Thymus (tissue), 11 donors: ENCODE measurements at regions not wholly inside any gene's neighbourhood (a gene's known extent, or its start where the extent isn't known, plus 50 kb on each side); places are given as distances from the start of the nearest gene placed in this dataset.

Experiments
- DNase-seq, 9 donors: peaks; one replicate each; pipeline ENCODE4 v3.0.0-alpha.2; 2013; ENCODE audit warnings: low spot score in 9 of 9, low read depth in 6 of 9, missing footprints in 1 of 9
- H3K27ac ChIP-seq, 2 donors: one replicate each; pipeline ENCODE4 v1.5.1; 2013; ENCODE audit warnings: control low read depth in 1 of 2, low read depth in 1 of 2, low read length in 1 of 2, mild to moderate bottlenecking in 1 of 2, moderate library complexity in 1 of 2
- H3K27me3 ChIP-seq, 2 donors: one replicate each; pipeline ENCODE4 v1.5.1; 2013; ENCODE audit warnings: low read length in 1 of 2; ENCODE audit not compliant: control insufficient read depth in 2 of 2, insufficient read depth in 1 of 2
- H3K36me3 ChIP-seq, 2 donors: one replicate each; pipeline ENCODE4 v1.5.1; 2013; ENCODE audit warnings: low read length in 1 of 2, mild to moderate bottlenecking in 1 of 2, moderate library complexity in 1 of 2; ENCODE audit not compliant: control insufficient read depth in 2 of 2, insufficient read depth in 2 of 2
- H3K4me1 ChIP-seq, 2 donors: one replicate each; pipeline ENCODE4 v1.5.1; 2013; ENCODE audit warnings: low read length in 2 of 2; ENCODE audit not compliant: control insufficient read depth in 2 of 2, insufficient read depth in 2 of 2
- H3K4me3 ChIP-seq, 2 donors: one replicate each; pipeline ENCODE4 v1.5.1; 2013; ENCODE audit warnings: low read length in 2 of 2, control low read depth in 1 of 2, mild to moderate bottlenecking in 1 of 2
- H3K9me3 ChIP-seq, 2 donors: one replicate each; pipeline ENCODE4 v1.5.1; 2013; ENCODE audit warnings: low read length in 1 of 2, mild to moderate bottlenecking in 1 of 2; ENCODE audit not compliant: control insufficient read depth in 2 of 2, insufficient read depth in 1 of 2
- WGBS: extraction: QIAGEN DNeasy Blood & Tissue Kit; methylation state at CpG from one replicate; pipeline ENCODE4 v1.1.7; 2013; 5-methylcytosine and 5-hydroxymethylcytosine counted together
- donor health status: healthy.

DNA sequence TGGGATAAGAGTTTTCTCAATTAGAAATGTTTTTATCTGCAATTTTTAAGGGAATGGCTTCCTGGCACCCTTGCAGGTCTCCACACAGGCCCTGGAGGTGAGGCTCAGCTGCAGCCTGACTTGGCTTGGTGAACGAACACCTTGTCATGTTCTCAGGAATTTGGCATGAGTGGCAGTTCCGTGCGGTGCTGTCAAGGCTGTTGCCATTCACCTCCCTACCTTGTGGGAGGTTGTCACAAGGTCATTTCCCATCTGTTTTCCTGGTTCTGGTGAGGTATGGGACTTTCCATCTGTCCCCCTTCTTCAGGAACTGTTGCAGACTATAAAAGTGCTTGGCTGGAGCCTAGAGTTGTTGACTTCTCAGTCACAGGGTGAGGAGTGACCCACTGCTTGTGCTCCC is 82.9 kb downstream of the ELOVL4 start:
- H3K9me3 ChIP-seq, result no peaks in the 10 kb centered on the region
- no peak overlapping the region for H3K27ac ChIP-seq
- H3K36me3 ChIP-seq, result no peaks in the 10 kb centered on the region
- no peak for DNase-seq
- peaks cover 0 to 4% of the 10 kb centered on the region in 2 donors for H3K4me1 ChIP-seq
- no peak overlapping the region for H3K4me3 ChIP-seq
- 86% methylated on average over 3 of the region's 3 CpGs for WGBS
- H3K27me3 ChIP-seq, result peaks cover 0 to 2% of the 10 kb centered on the region in 2 donors

- 89% methylated on average over 1 of the region's 1 CpG for WGBS
- Histone ChIP-seq H3K27me3 (peaks cover 0 to 2% of the 10 kb centered on the region in 2 donors), H3K27ac (no peak overlapping the region), H3K4me1 (peaks cover 0 to 3% of the 10 kb centered on the region in 2 donors), H3K4me3 (no peak overlapping the region), H3K9me3 (no peaks in the 10 kb centered on the region), H3K36me3 (no peaks in the 10 kb centered on the region)
- no peak for DNase-seq
These were observed 83.4 kb downstream of the ELOVL4 start for GRCh38 chr6:79864001-79864400.

DNA sequence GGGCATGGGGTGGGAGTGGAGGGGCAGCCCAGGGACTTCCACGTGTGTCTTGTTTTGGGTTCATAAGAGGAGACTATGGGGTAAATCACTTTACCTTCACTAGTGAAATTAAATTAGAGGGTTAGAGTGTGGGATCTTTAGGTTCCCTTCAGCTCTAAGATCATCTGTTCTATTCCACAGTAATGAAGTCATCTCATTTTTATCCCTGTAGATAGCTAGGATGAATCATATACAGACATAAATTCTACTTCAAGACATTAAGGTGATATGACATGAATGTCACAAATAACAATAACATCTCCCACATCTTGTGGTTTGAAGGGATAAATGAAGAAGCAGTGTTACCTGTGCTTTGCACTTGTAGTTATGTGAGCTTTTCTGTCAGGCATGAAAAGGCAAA is 83.8 kb downstream of the ELOVL4 start:
- Histone ChIP-seq H3K27ac (no peak overlapping the region), H3K9me3 (no peaks in the 10 kb centered on the region), H3K4me1 (peaks cover 0 to 3% of the 10 kb centered on the region in 2 donors), H3K4me3 (no peak overlapping the region), H3K27me3 (peaks cover 0 to 2% of the 10 kb centered on the region in 2 donors), H3K36me3 (no peaks in the 10 kb centered on the region)
- WGBS, result 96% methylated on average over 1 of the region's 1 CpG
- no peak for DNase-seq

DNA sequence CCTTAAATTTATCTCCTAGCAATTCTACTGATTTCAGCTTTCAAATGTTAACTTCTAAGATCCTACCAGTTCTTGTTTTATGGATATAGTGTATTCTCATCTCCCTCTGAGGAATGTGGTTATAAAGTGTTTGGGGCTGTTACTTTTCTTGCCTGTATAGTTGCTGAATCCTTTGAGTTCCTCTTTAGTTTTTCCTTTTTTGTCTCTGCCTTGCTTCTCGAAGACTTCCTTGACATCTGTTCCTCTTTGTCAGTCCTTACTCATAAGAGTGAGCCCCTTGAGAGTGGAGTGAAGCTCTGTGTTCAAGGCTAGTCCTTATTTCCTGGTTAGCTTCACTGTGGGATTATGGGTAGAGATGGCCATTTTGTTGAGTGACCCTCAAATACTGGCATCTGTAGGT is 84.6 kb downstream of the ELOVL4 start:
- peaks cover 0 to 2% of the 10 kb centered on the region in 2 donors for H3K27me3 ChIP-seq
- H3K4me3 ChIP-seq, result no peak overlapping the region
- WGBS, result 42% methylated on average over 1 of the region's 1 CpG
- H3K9me3 ChIP-seq, result no peaks in the 10 kb centered on the region
- H3K27ac ChIP-seq, result no peak overlapping the region
- DNase-seq, result no peak
- no peaks in the 10 kb centered on the region for H3K4me1 ChIP-seq
- no peaks in the 10 kb centered on the region for H3K36me3 ChIP-seq

GRCh38 chr6:79862126-79862525 is 85.2 kb downstream of the ELOVL4 start:
- WGBS, result 91% methylated on average over 3 of the region's 3 CpGs
- no peak for DNase-seq
- Histone ChIP-seq H3K9me3 (no peaks in the 10 kb centered on the region), H3K27me3 (peaks cover 0 to 2% of the 10 kb centered on the region in 2 donors), H3K4me1 (no peaks in the 10 kb centered on the region), H3K36me3 (no peaks in the 10 kb centered on the region), H3K4me3 (no peak overlapping the region), H3K27ac (no peak overlapping the region)

GRCh38 chr6:79861023-79861422 is 86.3 kb downstream of the ELOVL4 start:
- no peaks in the 10 kb centered on the region for H3K9me3 ChIP-seq
- 82% methylated on average over 7 of the region's 7 CpGs for WGBS
- H3K4me3 ChIP-seq, result no peak overlapping the region
- peaks cover 0 to 2% of the 10 kb centered on the region in 2 donors for H3K27me3 ChIP-seq
- H3K27ac ChIP-seq, result no peak overlapping the region
- no peaks in the 10 kb centered on the region for H3K36me3 ChIP-seq
- no peak for DNase-seq
- no peaks in the 10 kb centered on the region for H3K4me1 ChIP-seq

DNA sequence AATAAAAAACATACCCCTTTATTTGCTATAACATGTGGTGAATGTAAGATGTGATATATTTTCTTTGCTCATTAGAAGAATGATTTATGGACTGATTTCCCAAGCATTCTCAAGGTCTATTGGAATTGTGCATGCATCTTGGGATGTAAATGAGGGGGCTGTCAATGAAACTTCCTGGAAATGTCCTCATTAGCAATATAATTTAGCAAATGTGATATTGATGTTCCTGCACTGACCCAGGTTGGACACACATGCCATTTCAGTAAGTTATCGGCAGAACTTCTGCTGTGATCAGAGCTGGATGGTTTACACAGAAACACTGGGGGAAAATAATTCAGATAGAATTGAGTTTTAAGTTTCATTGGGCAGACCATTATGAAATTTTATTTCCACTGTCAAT is 99.9 kb downstream of the ELOVL4 start:
- H3K36me3 ChIP-seq, result no peaks in the 10 kb centered on the region
- DNase-seq, result no peak
- H3K27ac ChIP-seq, result no peak overlapping the region
- no peaks in the 10 kb centered on the region for H3K27me3 ChIP-seq
- no peaks in the 10 kb centered on the region for H3K4me1 ChIP-seq
- no peaks in the 10 kb centered on the region for H3K9me3 ChIP-seq
- no peak overlapping the region for H3K4me3 ChIP-seq
- 99% methylated on average over 1 of the region's 1 CpG for WGBS

GRCh38 chr6:79842376-79843040 is 104.8 kb downstream of the ELOVL4 start:
- no peak overlapping the region for H3K4me3 ChIP-seq
- H3K27me3 ChIP-seq, result no peaks in the 10 kb centered on the region
- H3K9me3 ChIP-seq, result no peaks in the 10 kb centered on the region
- no peaks in the 10 kb centered on the region for H3K4me1 ChIP-seq
- no peaks in the 10 kb centered on the region for H3K36me3 ChIP-seq
- WGBS, result 94% methylated on average over 3 of the region's 3 CpGs
- DNase-seq, result no peak
- no peak overlapping the region for H3K27ac ChIP-seq

GRCh38 chr6:79841577-79842375 is 105.6 kb downstream of the ELOVL4 start:
- 67% methylated on average over 4 of the region's 4 CpGs for WGBS
- H3K4me1 ChIP-seq, result no peaks in the 10 kb centered on the region
- DNase-seq, result no peak

More at GRCh38 chr6:79841577-79842375, 105.6 kb downstream of the ELOVL4 start:
- Histone ChIP-seq H3K36me3 (no peaks in the 10 kb centered on the region), H3K27ac (no peak overlapping the region), H3K4me3 (no peak overlapping the region), H3K9me3 (no peaks in the 10 kb centered on the region), H3K27me3 (no peaks in the 10 kb centered on the region)
